ENCODE measurements at regions not wholly inside any gene's neighbourhood (a gene's known extent, or its start where the extent isn't known, plus 50 kb on each side); places are given as distances from the start of the nearest gene placed in this dataset.

- CTCF ChIA-PET, result no interaction called here
- POLR2A ChIA-PET, result no interaction called here
Measured at GRCh38 chr1:83773059-83773458, 225.9 kb downstream of the TTLL7 start.

- ChIA-PET POLR2A (no interaction called here), CTCF (no interaction called here)
Measured at GRCh38 chr1:83770319-83770661, 228.6 kb downstream of the TTLL7 start.

- CTCF ChIA-PET, result no interaction called here
- POLR2A ChIA-PET, result no interaction called here
Measured at GRCh38 chr1:83769594-83770318, 229.2 kb downstream of the TTLL7 start.

GRCh38 chr1:83769072-83769471 is 229.9 kb downstream of the TTLL7 start:
- POLR2A ChIA-PET, result no interaction called here

GRCh38 chr1:83766241-83766691 is 232.7 kb downstream of the TTLL7 start:
- CTCF ChIA-PET, result no interaction called here
- POLR2A ChIA-PET, result no interaction called here

More at GRCh38 chr1:83769072-83769471, 229.9 kb downstream of the TTLL7 start:
- CTCF ChIA-PET, result no interaction called here

GRCh38 chr1:83765125-83765524 is 233.8 kb downstream of the TTLL7 start:
- ChIA-PET POLR2A (no interaction called here), CTCF (no interaction called here)

GRCh38 chr1:83764209-83764608 is 234.7 kb downstream of the TTLL7 start:
- ChIA-PET POLR2A (no interaction called here), CTCF (no interaction called here)

GRCh38 chr1:83763361-83764095 is 235.4 kb downstream of the TTLL7 start:
- POLR2A ChIA-PET, result no interaction called here
- CTCF ChIA-PET, result no interaction called here

- ChIA-PET CTCF (no interaction called here), POLR2A (no interaction called here)
Measured at GRCh38 chr1:83762416-83762815, 236.5 kb downstream of the TTLL7 start.

- CTCF ChIA-PET, result no interaction called here
- POLR2A ChIA-PET, result no interaction called here
Measured at GRCh38 chr1:83762039-83762365, 236.9 kb downstream of the TTLL7 start.

GRCh38 chr1:83761167-83762038 is 237.5 kb downstream of the TTLL7 start:
- CTCF ChIA-PET, result no interaction called here
- POLR2A ChIA-PET, result no interaction called here

GRCh38 chr1:83760226-83761021 is 238.5 kb downstream of the TTLL7 start:
- ChIA-PET POLR2A (no interaction called here), CTCF (no interaction called here)

GRCh38 chr1:83756984-83757717 is 241.8 kb downstream of the TTLL7 start:
- CTCF ChIA-PET, result interaction anchor here (0.6 kb wide), 1 partner anchor 39 kb away, joined by 3 read pairs; no protein-coding TSS in a partner anchor
- POLR2A ChIA-PET, result no interaction called here

- ChIA-PET POLR2A (no interaction called here), CTCF (no interaction called here)
Measured at GRCh38 chr1:83751602-83752001, 247.3 kb downstream of the TTLL7 start.

GRCh38 chr1:83750201-83750600 is 248.7 kb downstream of the TTLL7 start:
- POLR2A ChIA-PET, result no interaction called here
- CTCF ChIA-PET, result no interaction called here

- ChIA-PET CTCF (no interaction called here), POLR2A (no interaction called here)
Measured at GRCh38 chr1:83747853-83748482, 251.0 kb downstream of the TTLL7 start.

- POLR2A ChIA-PET, result no interaction called here
Measured at GRCh38 chr1:83746234-83746633, 252.7 kb downstream of the TTLL7 start.

GRCh38 chr1:83742446-83742845 is 256.5 kb downstream of the TTLL7 start:
- ChIA-PET CTCF (no interaction called here), POLR2A (no interaction called here)

More at GRCh38 chr1:83746234-83746633, 252.7 kb downstream of the TTLL7 start:
- CTCF ChIA-PET, result no interaction called here

GRCh38 chr1:83741770-83742169 is 257.2 kb downstream of the TTLL7 start:
- ChIA-PET POLR2A (no interaction called here), CTCF (no interaction called here)
